Erythroblast (primary cell): ENCODE measurements at regions not wholly inside any gene's neighbourhood (a gene's known extent, or its start where the extent isn't known, plus 50 kb on each side); places are given as distances from the start of the nearest gene placed in this dataset.
"Not testable (repeated sequence)": the region's sequence is repeated elsewhere in the genome, so short reads cannot be mapped to it uniquely, and the experiment has no call there.

Source experiments
- DNase-seq, 2 experiments: peaks; one replicate each; lab custom pipeline; 2025; lab: John Stamatoyannopoulos, UW
- GATA1 ChIP-seq: IDR thresholded peaks from 2 replicates; pipeline ENCODE4 v1.6.1; 2011; ENCODE audit warnings: low read depth, mild to moderate bottlenecking, control low read depth, low read length, moderate library complexity
- POLR2A ChIP-seq: IDR thresholded peaks from 2 replicates; pipeline ENCODE4 v1.6.1; 2011; ENCODE audit warnings: mild to moderate bottlenecking, low read length

GRCh38 chr1:242806324-242806723, 281.8 kb upstream of the PLD5 start:
- no peak for TF ChIP-seq POLR2A
- no peak for TF ChIP-seq GATA1
- no peak for DNase-seq

- DNase-seq, result not testable (repeated sequence)
Measured at GRCh38 chr1:242805360-242805759, 280.9 kb upstream of the PLD5 start.

GRCh38 chr1:242802973-242803372, 278.5 kb upstream of the PLD5 start:
- no peak for TF ChIP-seq POLR2A
- TF ChIP-seq GATA1, result no peak
- no peak for DNase-seq

GRCh38 chr1:242800521-242800920, 276.0 kb upstream of the PLD5 start:
- TF ChIP-seq GATA1, result no peak
- no peak for TF ChIP-seq POLR2A
- no peak for DNase-seq

- no peak for DNase-seq
- TF ChIP-seq GATA1 (no peak), POLR2A (no peak)
Measured at GRCh38 chr1:242797856-242798255, 273.4 kb upstream of the PLD5 start.

- no peak for TF ChIP-seq GATA1
- no peak for TF ChIP-seq POLR2A
- no peak for DNase-seq
Measured at GRCh38 chr1:242788771-242789170, 264.3 kb upstream of the PLD5 start.

- DNase-seq, result no peak
Measured at GRCh38 chr1:242787968-242788367, 263.5 kb upstream of the PLD5 start.

GRCh38 chr1:242784807-242785206, 260.3 kb upstream of the PLD5 start:
- TF ChIP-seq POLR2A (no peak), GATA1 (no peak)
- no peak for DNase-seq

More at GRCh38 chr1:242787968-242788367, 263.5 kb upstream of the PLD5 start:
- TF ChIP-seq GATA1, result no peak
- TF ChIP-seq POLR2A, result no peak

GRCh38 chr1:242784084-242784483, 259.6 kb upstream of the PLD5 start:
- no peak for DNase-seq
- TF ChIP-seq GATA1, result no peak
- TF ChIP-seq POLR2A, result no peak

GRCh38 chr1:242774256-242774655, 249.8 kb upstream of the PLD5 start:
- no peak for TF ChIP-seq GATA1
- no peak for TF ChIP-seq POLR2A
- no peak for DNase-seq

GRCh38 chr1:242770366-242770765, 245.9 kb upstream of the PLD5 start:
- TF ChIP-seq POLR2A, result no peak
- no peak for TF ChIP-seq GATA1
- no peak for DNase-seq

GRCh38 chr1:242764161-242764560, 239.7 kb upstream of the PLD5 start:
- TF ChIP-seq POLR2A (no peak), GATA1 (no peak)
- DNase-seq, result no peak

GRCh38 chr1:242761556-242761955, 237.1 kb upstream of the PLD5 start:
- TF ChIP-seq GATA1 (no peak), POLR2A (no peak)
- DNase-seq, result no peak

GRCh38 chr1:242754926-242755325, 230.4 kb upstream of the PLD5 start:
- DNase-seq, result no peak
- TF ChIP-seq POLR2A, result no peak

- DNase-seq, result no peak
- TF ChIP-seq GATA1 (no peak), POLR2A (no peak)
Measured at GRCh38 chr1:242754125-242754524, 229.6 kb upstream of the PLD5 start.

- TF ChIP-seq POLR2A (no peak), GATA1 (no peak)
- no peak for DNase-seq
Measured at GRCh38 chr1:242747233-242747632, 222.7 kb upstream of the PLD5 start.

GRCh38 chr1:242745079-242745478, 220.6 kb upstream of the PLD5 start:
- DNase-seq, result no peak
- no peak for TF ChIP-seq POLR2A
